ENCODE measurements at regions not wholly inside any gene's neighbourhood (a gene's known extent, or its start where the extent isn't known, plus 50 kb on each side); places are given as distances from the start of the nearest gene placed in this dataset.

DNA sequence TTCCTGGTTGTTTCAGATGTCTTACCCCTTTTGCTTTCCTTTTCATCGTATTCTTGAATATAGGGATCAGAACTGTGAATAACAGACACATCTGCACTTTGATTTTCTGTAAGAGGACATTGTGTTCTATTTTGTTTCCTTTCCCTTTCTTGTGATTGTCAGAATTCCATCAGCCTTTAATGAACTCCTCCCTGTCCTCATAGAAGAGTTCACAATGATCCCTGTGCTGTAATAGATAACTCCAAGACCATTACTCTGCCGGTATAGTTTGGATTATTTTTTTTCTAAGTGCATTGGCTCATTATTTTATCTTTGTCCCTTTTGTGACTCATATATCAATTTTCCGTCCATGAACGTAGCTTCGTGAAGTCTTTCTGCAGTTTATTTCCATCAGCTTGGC lies 59.7 kb upstream of the PRDM8 start:
- TF ChIP-seq POLR2A (IDR thresholded peaks at IDR 0.05) (no peak), POLR2AphosphoS5 (IDR thresholded peaks at IDR 0.05) (no peak)
- TF ChIP-seq, protein P1, sequence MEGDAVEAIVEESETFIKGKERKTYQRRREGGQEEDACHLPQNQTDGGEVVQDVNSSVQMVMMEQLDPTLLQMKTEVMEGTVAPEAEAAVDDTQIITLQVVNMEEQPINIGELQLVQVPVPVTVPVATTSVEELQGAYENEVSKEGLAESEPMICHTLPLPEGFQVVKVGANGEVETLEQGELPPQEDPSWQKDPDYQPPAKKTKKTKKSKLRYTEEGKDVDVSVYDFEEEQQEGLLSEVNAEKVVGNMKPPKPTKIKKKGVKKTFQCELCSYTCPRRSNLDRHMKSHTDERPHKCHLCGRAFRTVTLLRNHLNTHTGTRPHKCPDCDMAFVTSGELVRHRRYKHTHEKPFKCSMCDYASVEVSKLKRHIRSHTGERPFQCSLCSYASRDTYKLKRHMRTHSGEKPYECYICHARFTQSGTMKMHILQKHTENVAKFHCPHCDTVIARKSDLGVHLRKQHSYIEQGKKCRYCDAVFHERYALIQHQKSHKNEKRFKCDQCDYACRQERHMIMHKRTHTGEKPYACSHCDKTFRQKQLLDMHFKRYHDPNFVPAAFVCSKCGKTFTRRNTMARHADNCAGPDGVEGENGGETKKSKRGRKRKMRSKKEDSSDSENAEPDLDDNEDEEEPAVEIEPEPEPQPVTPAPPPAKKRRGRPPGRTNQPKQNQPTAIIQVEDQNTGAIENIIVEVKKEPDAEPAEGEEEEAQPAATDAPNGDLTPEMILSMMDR (IDR thresholded peaks at IDR 0.05), result no peak
